ENCODE measurements at regions not wholly inside any gene's neighbourhood (a gene's known extent, or its start where the extent isn't known, plus 50 kb on each side); places are given as distances from the start of the nearest gene placed in this dataset.

DNA sequence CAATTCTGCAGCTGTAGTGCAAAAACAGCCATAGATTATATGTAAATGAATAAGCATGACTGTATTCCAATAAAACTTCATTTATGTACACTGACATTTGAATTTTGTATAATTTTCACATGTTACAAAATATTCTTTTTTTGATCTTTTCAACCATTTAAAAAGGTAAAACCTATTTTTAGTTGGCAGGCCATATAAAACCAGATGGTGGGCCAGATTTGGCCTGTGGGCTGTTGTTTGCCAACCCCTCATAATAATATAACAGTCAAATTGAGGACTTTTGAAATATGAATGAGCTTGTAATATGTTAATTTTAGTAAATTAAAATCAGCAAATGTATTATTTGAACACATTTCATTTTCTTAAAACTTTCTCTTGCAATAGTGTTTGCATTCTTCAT is 913.4 kb downstream of the TLE1 start:
- TF ChIP-seq EZH2 (IDR thresholded peaks at IDR 0.05), result no peak
- TF ChIP-seq POLR2AphosphoS5 (IDR thresholded peaks at IDR 0.05; ENCODE audit: borderline replicate concordance, low read depth, low read length), result no peak
- no peak for TF ChIP-seq FOXP2 (optimal IDR thresholded peaks at IDR 0.05; ENCODE audit: control extremely low read depth, extremely low read length, insufficient read depth)
